AG04450 (cell line): ENCODE measurements at regions not wholly inside any gene's neighbourhood (a gene's known extent, or its start where the extent isn't known, plus 50 kb on each side); places are given as distances from the start of the nearest gene placed in this dataset.

Experiments used
- CTCF ChIA-PET: fragments of 300-600, 350-600 bp; formaldehyde crosslinking; extraction: SDS; loops from one replicate; lab custom pipeline; 2022; ENCODE audit warnings: antibody characterized with exemption, inconsistent platforms; lab: Charles Lee
- POLR2A ChIA-PET: fragments of 350-600 bp; formaldehyde crosslinking; extraction: SDS; loops from one replicate; lab custom pipeline; 2021; ENCODE audit warnings: antibody characterized with exemption, inconsistent platforms; lab: Yijun Ruan, JAX
- DNase-seq: peaks from one replicate; pipeline ENCODE4 v3.0.0-alpha.2; 2011; ENCODE audit warnings: low read depth, low spot score
- H3K27ac ChIP-seq: one replicate; pipeline ENCODE4 v1.5.1; 2012; ENCODE audit warnings: low read depth, low read length, control low read depth
- H3K27me3 ChIP-seq: one replicate; pipeline ENCODE4 v1.6.0; 2012; ENCODE audit warnings: low read length; ENCODE audit not compliant: control insufficient read depth, insufficient read depth
- H3K4me3 ChIP-seq: 2 replicates; pipeline ENCODE4 v1.5.1; 2011; ENCODE audit warnings: mild to moderate bottlenecking, low read depth, low read length, control low read depth
- H3K9me3 ChIP-seq: 2 replicates; pipeline ENCODE4 v1.5.1; 2012; ENCODE audit warnings: low read length; ENCODE audit not compliant: control insufficient read depth, insufficient read depth
- TF ChIP-seq, protein P1 (sequence below): IDR thresholded peaks from 2 replicates; pipeline ENCODE4 v1.5.1; 2011; ENCODE audit warnings: low read depth, low read length, control low read depth, inconsistent platforms

DNA sequence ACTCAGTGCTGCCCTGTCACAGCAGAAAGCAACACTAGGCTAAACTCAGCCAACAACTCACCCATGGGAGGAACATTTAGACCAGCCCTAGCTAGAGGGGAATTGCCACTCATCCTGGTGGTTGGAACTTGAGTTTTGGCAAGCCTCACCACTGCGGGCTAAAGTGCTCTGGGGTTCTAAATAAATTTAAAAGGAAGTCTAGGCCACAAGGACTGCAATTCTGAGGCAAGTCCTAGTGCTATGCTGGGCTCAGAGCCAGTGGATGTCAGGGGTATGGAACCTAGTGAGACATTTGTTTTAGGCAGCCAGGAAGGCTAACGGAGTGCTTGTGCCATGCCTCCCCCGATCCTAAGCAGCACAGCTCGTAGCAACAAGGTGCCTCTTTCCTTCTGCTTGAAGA is 78.0 kb downstream of the RGS13 start:
- CTCF ChIA-PET: no interaction called here
- POLR2A ChIA-PET: no interaction called here
- TF ChIP-seq, protein P1, sequence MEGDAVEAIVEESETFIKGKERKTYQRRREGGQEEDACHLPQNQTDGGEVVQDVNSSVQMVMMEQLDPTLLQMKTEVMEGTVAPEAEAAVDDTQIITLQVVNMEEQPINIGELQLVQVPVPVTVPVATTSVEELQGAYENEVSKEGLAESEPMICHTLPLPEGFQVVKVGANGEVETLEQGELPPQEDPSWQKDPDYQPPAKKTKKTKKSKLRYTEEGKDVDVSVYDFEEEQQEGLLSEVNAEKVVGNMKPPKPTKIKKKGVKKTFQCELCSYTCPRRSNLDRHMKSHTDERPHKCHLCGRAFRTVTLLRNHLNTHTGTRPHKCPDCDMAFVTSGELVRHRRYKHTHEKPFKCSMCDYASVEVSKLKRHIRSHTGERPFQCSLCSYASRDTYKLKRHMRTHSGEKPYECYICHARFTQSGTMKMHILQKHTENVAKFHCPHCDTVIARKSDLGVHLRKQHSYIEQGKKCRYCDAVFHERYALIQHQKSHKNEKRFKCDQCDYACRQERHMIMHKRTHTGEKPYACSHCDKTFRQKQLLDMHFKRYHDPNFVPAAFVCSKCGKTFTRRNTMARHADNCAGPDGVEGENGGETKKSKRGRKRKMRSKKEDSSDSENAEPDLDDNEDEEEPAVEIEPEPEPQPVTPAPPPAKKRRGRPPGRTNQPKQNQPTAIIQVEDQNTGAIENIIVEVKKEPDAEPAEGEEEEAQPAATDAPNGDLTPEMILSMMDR: no peak
- no peaks in the 10 kb centered on the region for H3K9me3 ChIP-seq
- H3K4me3 ChIP-seq: no peak overlapping the region
- no peak for DNase-seq
- H3K27me3 ChIP-seq: no peaks in the 10 kb centered on the region
- no peak overlapping the region for H3K27ac ChIP-seq

DNA sequence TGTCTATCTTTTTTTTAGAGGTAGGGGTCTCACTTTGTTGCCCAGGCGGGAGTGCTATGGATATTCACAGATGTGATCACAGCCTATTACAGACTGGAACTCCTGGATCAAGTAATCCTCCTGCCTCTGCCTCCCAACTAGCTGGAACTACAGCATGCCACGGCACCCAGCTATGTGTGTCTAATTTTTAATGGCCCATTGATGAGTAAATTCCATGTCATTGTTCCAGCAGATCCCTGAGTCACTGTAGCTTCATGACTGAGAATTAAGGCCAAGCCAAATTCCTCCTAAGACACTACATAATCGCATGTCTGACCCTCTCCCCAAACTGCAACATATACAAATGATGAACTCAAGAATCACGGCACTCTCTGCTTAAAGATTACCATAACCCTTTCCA is 84.2 kb upstream of the RGS2 start:
- TF ChIP-seq, protein P1: no peak
- Histone ChIP-seq H3K27ac (no peak overlapping the region), H3K27me3 (no peaks in the 10 kb centered on the region), H3K4me3 (no peak overlapping the region), H3K9me3 (no peaks in the 10 kb centered on the region)
- DNase-seq: no peak
- ChIA-PET CTCF (interaction anchor here (0.6 kb wide), 1 partner anchor 53 kb away, joined by 4 read pairs; no protein-coding TSS in a partner anchor), POLR2A (interaction anchor here (1.5 kb wide), 1 partner anchor 84 kb away, joined by 4 read pairs; the partner anchor contains the start of gene RGS2)

DNA sequence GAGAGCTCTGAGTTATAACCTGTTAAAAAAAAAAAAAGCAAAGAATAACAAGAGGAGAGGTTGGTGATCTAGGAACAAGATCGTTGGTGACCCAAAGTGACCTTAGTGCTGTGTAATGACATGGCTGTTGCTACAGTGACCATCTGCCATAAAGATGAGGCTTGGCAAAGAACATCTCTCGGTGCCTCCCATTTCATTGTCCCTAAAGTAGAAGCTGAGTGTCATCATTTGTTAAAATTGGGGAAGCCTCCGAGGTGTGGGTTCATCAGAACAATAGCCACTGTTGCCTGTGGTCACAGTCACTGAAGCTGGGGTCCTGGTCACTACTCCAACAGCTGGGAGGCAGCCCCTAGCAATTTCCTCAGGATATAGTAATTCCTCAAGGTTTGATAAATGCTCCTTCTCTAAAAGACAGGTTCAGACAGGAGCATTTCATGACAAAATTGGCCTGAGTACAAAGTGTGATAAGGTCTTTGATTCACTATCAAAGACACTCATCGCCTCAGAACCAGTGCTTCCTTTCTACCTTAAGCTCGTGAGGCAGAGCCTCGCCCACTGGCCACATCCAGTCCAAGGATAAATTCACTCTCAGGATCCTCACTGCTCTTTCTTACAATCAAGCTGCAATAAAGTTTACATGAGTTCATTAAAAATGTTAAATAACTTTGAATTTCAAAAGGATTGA is 81.9 kb upstream of the RGS2 start:
- Histone ChIP-seq H3K9me3 (no peaks in the 10 kb centered on the region), H3K4me3 (no peak overlapping the region), H3K27ac (no peak overlapping the region), H3K27me3 (no peaks in the 10 kb centered on the region)
- POLR2A ChIA-PET: no interaction called here
- CTCF ChIA-PET: interaction anchor here (0.5 to 0.7 kb wide), 4 partner anchors 39 to 188 kb away, joined by 3 read pairs; no protein-coding TSS in a partner anchor
- no peak for DNase-seq
- TF ChIP-seq, protein P1: no peak

DNA sequence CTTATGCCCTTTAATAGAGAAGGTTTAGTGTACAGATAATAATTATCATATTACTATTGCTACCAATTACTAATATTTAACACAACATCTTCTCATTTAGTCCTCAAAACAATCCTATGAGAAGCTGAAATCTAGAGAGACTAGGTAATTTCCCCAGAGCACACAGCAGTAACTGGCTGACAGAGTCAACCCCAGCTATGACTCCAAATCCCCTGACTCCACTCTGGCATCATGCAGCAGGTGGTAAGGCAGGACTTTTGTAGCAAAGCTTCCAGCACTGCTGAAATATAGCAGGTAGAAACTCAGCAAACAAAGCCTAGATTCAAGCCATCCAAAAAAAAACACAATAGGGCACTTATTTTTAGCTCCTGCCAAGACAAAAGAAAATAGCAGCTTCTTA is 79.3 kb upstream of the RGS2 start:
- DNase-seq: no peak
- H3K4me3 ChIP-seq: no peak overlapping the region
- no peaks in the 10 kb centered on the region for H3K9me3 ChIP-seq
- CTCF ChIA-PET: no interaction called here
- H3K27ac ChIP-seq: no peak overlapping the region
- TF ChIP-seq, protein P1: no peak
- no peaks in the 10 kb centered on the region for H3K27me3 ChIP-seq
- POLR2A ChIA-PET: no interaction called here

DNA sequence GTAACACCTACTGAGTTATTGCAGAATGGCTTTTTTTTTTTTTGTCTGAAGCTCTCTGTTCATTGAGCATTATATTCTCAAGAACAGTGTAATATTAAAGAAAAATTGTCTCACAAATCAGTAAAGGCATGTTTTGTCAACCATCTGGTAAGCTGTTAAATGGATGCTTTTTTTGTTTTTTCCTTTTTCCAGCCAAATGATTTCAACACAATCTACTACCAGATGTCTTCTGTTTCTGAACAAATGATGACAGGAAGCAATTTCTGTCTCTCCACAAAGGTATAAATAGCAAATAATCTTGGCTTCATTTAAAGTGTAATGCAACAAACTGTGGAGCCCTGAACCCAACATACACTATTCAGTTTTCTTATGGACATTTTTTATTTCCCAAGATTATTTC is 78.6 kb upstream of the RGS2 start:
- Histone ChIP-seq H3K9me3 (no peaks in the 10 kb centered on the region), H3K4me3 (no peak overlapping the region), H3K27ac (no peak overlapping the region), H3K27me3 (no peaks in the 10 kb centered on the region)
- POLR2A ChIA-PET: interaction anchor here (0.7 kb wide), 1 partner anchor 20 kb away, joined by 6 read pairs; no protein-coding TSS in a partner anchor
- CTCF ChIA-PET: interaction anchor here (0.5 to 1.1 kb wide), 3 partner anchors 31 to 328 kb away, joined by 3 to 4 read pairs (median 3); no protein-coding TSS in a partner anchor
- no peak for DNase-seq
- TF ChIP-seq, protein P1: no peak
